Tibial nerve (tissue), 4 donors: ENCODE measurements at regions not wholly inside any gene's neighbourhood (a gene's known extent, or its start where the extent isn't known, plus 50 kb on each side); places are given as distances from the start of the nearest gene placed in this dataset.

Experiments used
- EP300 ChIP-seq, 2 donors: sonication (generic); formaldehyde crosslinking; IDR thresholded peaks; one replicate each; pipeline ENCODE4 v1.6.1; 2017; ENCODE audit warnings: antibody characterized with exemption in 2 of 2, mild to moderate bottlenecking in 1 of 2
- TF ChIP-seq, protein P1 (sequence below), 5 experiments: fragments of 200-600 bp in 3 of 5; fragments of 450-650 bp in 2 of 5; sonication (generic) in 3 of 5; IDR thresholded peaks; one replicate each; pipeline ENCODE4 v1.5.1; 2016 to 2019; ENCODE audit warnings: antibody characterized with exemption in 5 of 5, mild to moderate bottlenecking in 3 of 5, moderate library complexity in 2 of 5

DNA sequence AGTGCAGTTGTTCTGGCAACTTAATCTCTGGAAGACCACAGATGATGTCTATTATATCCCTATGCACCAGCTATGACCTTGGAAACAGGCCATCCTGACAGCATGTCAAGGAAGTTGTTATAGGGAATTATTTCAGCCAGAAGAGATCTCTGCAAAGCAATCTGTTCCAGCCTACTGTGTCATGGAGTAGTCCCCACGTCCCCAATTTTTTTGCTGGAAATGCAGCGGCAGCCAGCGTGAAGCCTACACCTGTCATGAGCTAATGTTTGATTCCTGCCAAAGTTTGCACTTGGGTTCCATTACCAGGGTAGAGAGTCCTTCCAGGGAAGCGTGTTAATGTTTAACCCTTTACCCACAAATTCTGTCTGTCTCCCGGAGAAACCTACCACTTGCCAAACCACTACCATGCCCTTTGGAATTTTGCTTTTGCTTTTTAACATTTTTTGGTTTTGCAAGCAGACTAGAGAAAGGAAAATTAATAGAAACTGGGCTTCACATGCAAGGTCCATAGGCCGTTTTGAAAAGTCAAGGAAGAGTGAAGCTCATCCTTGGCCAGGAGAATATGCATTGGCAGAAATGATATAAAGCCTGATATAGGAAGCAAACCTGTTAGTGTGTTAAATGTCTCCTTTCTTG lies 174.9 kb upstream of the SPRY4 start:
- TF ChIP-seq, protein P1, sequence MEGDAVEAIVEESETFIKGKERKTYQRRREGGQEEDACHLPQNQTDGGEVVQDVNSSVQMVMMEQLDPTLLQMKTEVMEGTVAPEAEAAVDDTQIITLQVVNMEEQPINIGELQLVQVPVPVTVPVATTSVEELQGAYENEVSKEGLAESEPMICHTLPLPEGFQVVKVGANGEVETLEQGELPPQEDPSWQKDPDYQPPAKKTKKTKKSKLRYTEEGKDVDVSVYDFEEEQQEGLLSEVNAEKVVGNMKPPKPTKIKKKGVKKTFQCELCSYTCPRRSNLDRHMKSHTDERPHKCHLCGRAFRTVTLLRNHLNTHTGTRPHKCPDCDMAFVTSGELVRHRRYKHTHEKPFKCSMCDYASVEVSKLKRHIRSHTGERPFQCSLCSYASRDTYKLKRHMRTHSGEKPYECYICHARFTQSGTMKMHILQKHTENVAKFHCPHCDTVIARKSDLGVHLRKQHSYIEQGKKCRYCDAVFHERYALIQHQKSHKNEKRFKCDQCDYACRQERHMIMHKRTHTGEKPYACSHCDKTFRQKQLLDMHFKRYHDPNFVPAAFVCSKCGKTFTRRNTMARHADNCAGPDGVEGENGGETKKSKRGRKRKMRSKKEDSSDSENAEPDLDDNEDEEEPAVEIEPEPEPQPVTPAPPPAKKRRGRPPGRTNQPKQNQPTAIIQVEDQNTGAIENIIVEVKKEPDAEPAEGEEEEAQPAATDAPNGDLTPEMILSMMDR (IDR thresholded peaks at IDR 0.05) = no peak
- TF ChIP-seq EP300 (IDR thresholded peaks at IDR 0.05) = no peak
